ENCODE measurements at regions not wholly inside any gene's neighbourhood (a gene's known extent, or its start where the extent isn't known, plus 50 kb on each side); places are given as distances from the start of the nearest gene placed in this dataset.

DNA sequence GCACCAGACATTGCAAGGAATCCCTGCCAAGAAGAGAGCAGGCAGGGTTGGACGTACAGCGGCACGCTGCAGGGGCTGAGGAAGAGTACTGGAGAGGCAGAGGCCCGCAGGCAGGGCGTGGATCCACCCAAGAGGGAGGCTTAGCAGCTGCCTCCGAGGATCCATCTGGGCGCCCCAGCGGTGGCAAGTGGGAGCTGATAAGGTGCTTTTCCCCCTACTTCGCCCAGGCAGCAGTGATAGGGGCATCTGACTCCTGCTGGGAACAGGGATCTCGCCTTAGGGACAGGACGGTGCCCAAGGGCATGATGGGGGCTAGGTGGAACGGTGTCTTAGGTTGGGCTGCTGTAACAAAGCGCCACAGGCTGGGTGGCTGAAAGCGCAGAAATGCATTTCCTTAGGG is 67.4 kb upstream of the HS6ST1 start:
- no peak for TF ChIP-seq TEAD4 (IDR thresholded peaks at IDR 0.05; ENCODE audit: borderline replicate concordance, insufficient read depth)
- TF ChIP-seq YY1 (IDR thresholded peaks at IDR 0.05; ENCODE audit: low read depth): no peak
- TF ChIP-seq, protein P1, sequence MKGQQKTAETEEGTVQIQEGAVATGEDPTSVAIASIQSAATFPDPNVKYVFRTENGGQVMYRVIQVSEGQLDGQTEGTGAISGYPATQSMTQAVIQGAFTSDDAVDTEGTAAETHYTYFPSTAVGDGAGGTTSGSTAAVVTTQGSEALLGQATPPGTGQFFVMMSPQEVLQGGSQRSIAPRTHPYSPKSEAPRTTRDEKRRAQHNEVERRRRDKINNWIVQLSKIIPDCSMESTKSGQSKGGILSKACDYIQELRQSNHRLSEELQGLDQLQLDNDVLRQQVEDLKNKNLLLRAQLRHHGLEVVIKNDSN (IDR thresholded peaks at IDR 0.05; ENCODE audit: borderline replicate concordance, low read depth): no peak
- no peak for TF ChIP-seq PBX3 (IDR thresholded peaks at IDR 0.05)
- TF ChIP-seq FOSL2 (IDR thresholded peaks at IDR 0.05; ENCODE audit: borderline replicate concordance, low read depth): no peak
- TF ChIP-seq CHD2 (IDR thresholded peaks at IDR 0.05; ENCODE audit: low read length, partially characterized antibody): no peak
- TF ChIP-seq GATA2 (CRISPR knock-in tag; IDR thresholded peaks at IDR 0.05): no peak
- no peak for TF ChIP-seq RCOR1 (IDR thresholded peaks at IDR 0.05; ENCODE audit: low read length)
- no peak for TF ChIP-seq RFX5 (IDR thresholded peaks at IDR 0.05; ENCODE audit: low read length)
- TF ChIP-seq, protein P2, sequence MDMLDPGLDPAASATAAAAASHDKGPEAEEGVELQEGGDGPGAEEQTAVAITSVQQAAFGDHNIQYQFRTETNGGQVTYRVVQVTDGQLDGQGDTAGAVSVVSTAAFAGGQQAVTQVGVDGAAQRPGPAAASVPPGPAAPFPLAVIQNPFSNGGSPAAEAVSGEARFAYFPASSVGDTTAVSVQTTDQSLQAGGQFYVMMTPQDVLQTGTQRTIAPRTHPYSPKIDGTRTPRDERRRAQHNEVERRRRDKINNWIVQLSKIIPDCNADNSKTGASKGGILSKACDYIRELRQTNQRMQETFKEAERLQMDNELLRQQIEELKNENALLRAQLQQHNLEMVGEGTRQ (IDR thresholded peaks at IDR 0.05; ENCODE audit: borderline replicate concordance, low read depth, low read length): no peak
- TF ChIP-seq EZH2phosphoT487 (IDR thresholded peaks at IDR 0.05; ENCODE audit: borderline replicate concordance, low read depth): no peak
- no peak for TF ChIP-seq FOXM1 (IDR thresholded peaks at IDR 0.05; ENCODE audit: low read depth)
- TF ChIP-seq, protein P3, sequence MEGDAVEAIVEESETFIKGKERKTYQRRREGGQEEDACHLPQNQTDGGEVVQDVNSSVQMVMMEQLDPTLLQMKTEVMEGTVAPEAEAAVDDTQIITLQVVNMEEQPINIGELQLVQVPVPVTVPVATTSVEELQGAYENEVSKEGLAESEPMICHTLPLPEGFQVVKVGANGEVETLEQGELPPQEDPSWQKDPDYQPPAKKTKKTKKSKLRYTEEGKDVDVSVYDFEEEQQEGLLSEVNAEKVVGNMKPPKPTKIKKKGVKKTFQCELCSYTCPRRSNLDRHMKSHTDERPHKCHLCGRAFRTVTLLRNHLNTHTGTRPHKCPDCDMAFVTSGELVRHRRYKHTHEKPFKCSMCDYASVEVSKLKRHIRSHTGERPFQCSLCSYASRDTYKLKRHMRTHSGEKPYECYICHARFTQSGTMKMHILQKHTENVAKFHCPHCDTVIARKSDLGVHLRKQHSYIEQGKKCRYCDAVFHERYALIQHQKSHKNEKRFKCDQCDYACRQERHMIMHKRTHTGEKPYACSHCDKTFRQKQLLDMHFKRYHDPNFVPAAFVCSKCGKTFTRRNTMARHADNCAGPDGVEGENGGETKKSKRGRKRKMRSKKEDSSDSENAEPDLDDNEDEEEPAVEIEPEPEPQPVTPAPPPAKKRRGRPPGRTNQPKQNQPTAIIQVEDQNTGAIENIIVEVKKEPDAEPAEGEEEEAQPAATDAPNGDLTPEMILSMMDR (IDR thresholded peaks at IDR 0.05): no peak
- TF ChIP-seq ELF1 (IDR thresholded peaks at IDR 0.05): no peak
- TF ChIP-seq, protein P4, sequence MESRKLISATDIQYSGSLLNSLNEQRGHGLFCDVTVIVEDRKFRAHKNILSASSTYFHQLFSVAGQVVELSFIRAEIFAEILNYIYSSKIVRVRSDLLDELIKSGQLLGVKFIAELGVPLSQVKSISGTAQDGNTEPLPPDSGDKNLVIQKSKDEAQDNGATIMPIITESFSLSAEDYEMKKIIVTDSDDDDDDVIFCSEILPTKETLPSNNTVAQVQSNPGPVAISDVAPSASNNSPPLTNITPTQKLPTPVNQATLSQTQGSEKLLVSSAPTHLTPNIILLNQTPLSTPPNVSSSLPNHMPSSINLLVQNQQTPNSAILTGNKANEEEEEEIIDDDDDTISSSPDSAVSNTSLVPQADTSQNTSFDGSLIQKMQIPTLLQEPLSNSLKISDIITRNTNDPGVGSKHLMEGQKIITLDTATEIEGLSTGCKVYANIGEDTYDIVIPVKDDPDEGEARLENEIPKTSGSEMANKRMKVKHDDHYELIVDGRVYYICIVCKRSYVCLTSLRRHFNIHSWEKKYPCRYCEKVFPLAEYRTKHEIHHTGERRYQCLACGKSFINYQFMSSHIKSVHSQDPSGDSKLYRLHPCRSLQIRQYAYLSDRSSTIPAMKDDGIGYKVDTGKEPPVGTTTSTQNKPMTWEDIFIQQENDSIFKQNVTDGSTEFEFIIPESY (IDR thresholded peaks at IDR 0.05; ENCODE audit: borderline replicate concordance, low read depth): no peak
- TF ChIP-seq GABPA (IDR thresholded peaks at IDR 0.05; ENCODE audit: low read depth): no peak
- TF ChIP-seq SMC3 (IDR thresholded peaks at IDR 0.05; ENCODE audit: low read depth, low read length): no peak
- no peaks in the 10 kb centered on the region for H3K36me3 ChIP-seq (replicated peaks in 1 of 2; ENCODE audit: control insufficient read depth in 1 of 2, insufficient read depth in 2 of 2, low read length in 1 of 2)
- no peak overlapping the region; a peak in 1 of 4 replicates for H3K27ac ChIP-seq (ENCODE audit: low read depth in 2 of 2, low read length in 1 of 2)
- no peak overlapping the region for H3K4me3 ChIP-seq (ENCODE audit: low read depth in 2 of 2, low read length in 1 of 2)
- no peaks in the 10 kb centered on the region for H3K27me3 ChIP-seq (ENCODE audit: insufficient read depth)
- no peaks in the 10 kb centered on the region for H4K20me1 ChIP-seq (ENCODE audit: insufficient read depth)
- H3F3A ChIP-seq (replicated peaks; ENCODE audit: insufficient read depth): no peaks in the 10 kb centered on the region
- H3K9ac ChIP-seq: no peak overlapping the region
- DNase-seq: no peak
- H3K79me2 ChIP-seq (ENCODE audit: insufficient read depth): no peaks in the 10 kb centered on the region
- 73% methylated on average over 14 of the region's 14 CpGs for WGBS (ENCODE audit: low lambda C conversion rate)
- no peak overlapping the region for H2AFZ ChIP-seq (ENCODE audit: low read depth)
- H3K4me2 ChIP-seq: no peak overlapping the region
- CTCF ChIA-PET: interaction anchor here (2.2 kb wide), 1 partner anchor 10 kb away, joined by 8 read pairs; no protein-coding TSS in a partner anchor
- no peaks in the 10 kb centered on the region for H3K9me2 ChIP-seq
- no peaks in the 10 kb centered on the region for H3K9me3 ChIP-seq
- POLR2A ChIA-PET: no interaction called here
- H3K4me1 ChIP-seq (ENCODE audit: control insufficient read depth in 1 of 2, insufficient read depth in 2 of 2, low read depth in 1 of 2, low read length in 1 of 2): peaks cover 0 to 19% of the 10 kb centered on the region in 2 experiments; a peak in 1 of 4 replicates

Data from SK-N-SH (cell line).